Coronary artery (tissue), 2 donors: ENCODE measurements at regions not wholly inside any gene's neighbourhood (a gene's known extent, or its start where the extent isn't known, plus 50 kb on each side); places are given as distances from the start of the nearest gene placed in this dataset.

Experiments used
- DNase-seq: peaks from one replicate; pipeline ENCODE4 v3.0.0-alpha.2; 2017; ENCODE audit warnings: low spot score
- H3K27ac ChIP-seq, 2 donors: fragments of 200-600 bp; sonication (generic); one replicate each; pipeline ENCODE4 v1.5.1; 2016 to 2019
- H3K4me3 ChIP-seq: fragments of 200-600 bp; sonication (generic); 2 replicates; pipeline ENCODE4 v1.5.1; 2016; ENCODE audit warnings: mild to moderate bottlenecking, moderate library complexity
- CTCF ChIP-seq: fragments of 200-600 bp; sonication (generic); IDR thresholded peaks from one replicate; pipeline ENCODE4 v1.5.1; 2019; ENCODE audit warnings: antibody characterized with exemption

- Histone ChIP-seq H3K4me3 (no peak overlapping the region), H3K27ac (no peak overlapping the region)
- no peak for TF ChIP-seq CTCF
- no peak for DNase-seq
Observed at GRCh38 chrY:7818924-7819323, 907.4 kb upstream of the AMELY start.

- H3K27ac ChIP-seq: no peak overlapping the region
- TF ChIP-seq CTCF: no peak
Observed at GRCh38 chrY:7816567-7816966, 905.0 kb upstream of the AMELY start.

GRCh38 chrY:7815921-7816320 lies 904.4 kb upstream of the AMELY start:
- Histone ChIP-seq H3K4me3 (no peak overlapping the region), H3K27ac (no peak overlapping the region)
- DNase-seq: no peak
- no peak for TF ChIP-seq CTCF

More at GRCh38 chrY:7816567-7816966, 905.0 kb upstream of the AMELY start:
- no peak for DNase-seq
- no peak overlapping the region for H3K4me3 ChIP-seq

- no peak for TF ChIP-seq CTCF
- no peak overlapping the region for H3K4me3 ChIP-seq
- no peak for DNase-seq
- H3K27ac ChIP-seq: no peak overlapping the region
Observed at GRCh38 chrY:7815285-7815684, 903.7 kb upstream of the AMELY start.

GRCh38 chrY:7814361-7814760 lies 902.8 kb upstream of the AMELY start:
- no peak for DNase-seq
- TF ChIP-seq CTCF: no peak
- no peak overlapping the region for H3K27ac ChIP-seq
- no peak overlapping the region for H3K4me3 ChIP-seq

- TF ChIP-seq CTCF: no peak
- DNase-seq: no peak
- no peak overlapping the region for H3K4me3 ChIP-seq
- H3K27ac ChIP-seq: no peak overlapping the region
Observed at GRCh38 chrY:7810359-7810758, 898.8 kb upstream of the AMELY start.

GRCh38 chrY:7807516-7807870 lies 895.9 kb upstream of the AMELY start:
- Histone ChIP-seq H3K27ac (no peak overlapping the region), H3K4me3 (no peak overlapping the region)
- TF ChIP-seq CTCF: no peak
- no peak for DNase-seq
